Kidney (tissue), 13 donors: ENCODE measurements at regions not wholly inside any gene's neighbourhood (a gene's known extent, or its start where the extent isn't known, plus 50 kb on each side); places are given as distances from the start of the nearest gene placed in this dataset.

Experiments
- DNase-seq, 5 donors: peaks; one replicate each; pipeline ENCODE4 v3.0.0-alpha.2; 2013 to 2020
- FAIRE-seq: peaks from 2 replicates; lab custom pipeline; 2012; peaks lifted over from hg19 to GRCh38; lab: Jason Lieb, UNC
- H3K27ac ChIP-seq, 2 donors: one replicate each; pipeline ENCODE4 v1.7.0; 2013; ENCODE audit warnings: low read depth in 2 of 2, low read length in 2 of 2, inconsistent platforms in 1 of 2
- H3K27me3 ChIP-seq: one replicate; pipeline ENCODE4 v1.7.1; 2013; ENCODE audit warnings: low read length, inconsistent platforms; ENCODE audit not compliant: control insufficient read depth, insufficient read depth
- H3K36me3 ChIP-seq, 3 donors: one replicate each; pipeline versions ENCODE4 v1.7.0 to v1.7.1; 2013; ENCODE audit warnings: low read length in 3 of 3, control low read depth in 1 of 3, inconsistent platforms in 1 of 3; ENCODE audit not compliant: insufficient read depth in 3 of 3, control insufficient read depth in 2 of 3
- H3K4me1 ChIP-seq, 3 donors: one replicate each; pipeline versions ENCODE4 v1.7.0 to v1.7.1; 2013; ENCODE audit warnings: low read length in 3 of 3, inconsistent platforms in 1 of 3, low read depth in 1 of 3; ENCODE audit not compliant: control insufficient read depth in 2 of 3, insufficient read depth in 2 of 3
- H3K4me3 ChIP-seq, 3 donors: one replicate each; pipeline versions ENCODE4 v1.7.0 to v1.8.1; 2013; ENCODE audit warnings: low read length in 3 of 3, control low read depth in 1 of 3, inconsistent platforms in 1 of 3
- H3K9ac ChIP-seq, 3 donors: one replicate each; pipeline versions ENCODE4 v1.7.0 to v1.7.1; 2013; ENCODE audit warnings: low read length in 3 of 3, control low read depth in 1 of 3, inconsistent platforms in 1 of 3
- H3K9me3 ChIP-seq, 3 donors: one replicate each; pipeline versions ENCODE4 v1.7.0 to v1.7.1; 2013; ENCODE audit warnings: low read length in 3 of 3, control low read depth in 1 of 3, inconsistent platforms in 1 of 3; ENCODE audit not compliant: control insufficient read depth in 2 of 3, insufficient read depth in 1 of 3
- intact Hi-C: fragments of 100-400 bp; cut with DNase I; formaldehyde crosslinking; loops from one replicate; pipeline ENCODE4 v1.11.1; 2022
- TF ChIP-seq, protein P1 (sequence below): IDR thresholded peaks from 3 replicates; pipeline ENCODE4 v1.5.1; 2012; ENCODE audit warnings: mild to moderate bottlenecking, moderate library complexity, borderline replicate concordance; ENCODE audit not compliant: insufficient read depth; ENCODE audit errors: extremely low read depth
- donor health status: control.
- donor health status: control.
- donor health status: control.
- donor health status: control.
- donor health status: control.
- donor health status: DM: yes; HTN: yes; CAD: no.
- donor health status: Normal renal cell carcinoma (clear cell type).

DNA sequence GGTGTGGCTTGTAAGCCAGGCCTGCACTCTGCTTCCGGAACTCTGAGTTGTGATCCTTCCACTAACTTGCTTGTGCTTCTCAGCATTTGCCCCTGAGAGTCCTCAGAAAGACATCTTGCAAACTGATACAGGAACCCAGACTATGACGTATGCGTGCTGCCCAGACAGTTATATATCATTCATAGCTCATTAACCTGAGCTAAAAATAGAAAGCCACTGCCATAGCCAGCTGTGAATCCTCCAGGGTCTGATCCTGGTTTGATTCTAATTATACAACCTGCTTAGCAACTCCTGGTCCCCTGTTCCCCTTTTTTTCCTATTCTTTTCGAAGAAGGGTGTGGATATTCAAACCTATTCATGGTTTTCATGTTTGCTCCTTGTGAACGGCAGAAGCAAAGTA lies 63.7 kb downstream of the MARCHF4 start:
- TF ChIP-seq, protein P1, sequence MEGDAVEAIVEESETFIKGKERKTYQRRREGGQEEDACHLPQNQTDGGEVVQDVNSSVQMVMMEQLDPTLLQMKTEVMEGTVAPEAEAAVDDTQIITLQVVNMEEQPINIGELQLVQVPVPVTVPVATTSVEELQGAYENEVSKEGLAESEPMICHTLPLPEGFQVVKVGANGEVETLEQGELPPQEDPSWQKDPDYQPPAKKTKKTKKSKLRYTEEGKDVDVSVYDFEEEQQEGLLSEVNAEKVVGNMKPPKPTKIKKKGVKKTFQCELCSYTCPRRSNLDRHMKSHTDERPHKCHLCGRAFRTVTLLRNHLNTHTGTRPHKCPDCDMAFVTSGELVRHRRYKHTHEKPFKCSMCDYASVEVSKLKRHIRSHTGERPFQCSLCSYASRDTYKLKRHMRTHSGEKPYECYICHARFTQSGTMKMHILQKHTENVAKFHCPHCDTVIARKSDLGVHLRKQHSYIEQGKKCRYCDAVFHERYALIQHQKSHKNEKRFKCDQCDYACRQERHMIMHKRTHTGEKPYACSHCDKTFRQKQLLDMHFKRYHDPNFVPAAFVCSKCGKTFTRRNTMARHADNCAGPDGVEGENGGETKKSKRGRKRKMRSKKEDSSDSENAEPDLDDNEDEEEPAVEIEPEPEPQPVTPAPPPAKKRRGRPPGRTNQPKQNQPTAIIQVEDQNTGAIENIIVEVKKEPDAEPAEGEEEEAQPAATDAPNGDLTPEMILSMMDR, result no peak
- Histone ChIP-seq H3K4me3 (no peak overlapping the region), H3K4me1 (peaks cover 0 to 3% (median 0%) of the 10 kb centered on the region in 3 donors), H3K27me3 (no peaks in the 10 kb centered on the region), H3K9ac (no peak overlapping the region), H3K36me3 (no peaks in the 10 kb centered on the region), H3K9me3 (no peaks in the 10 kb centered on the region), H3K27ac (no peak overlapping the region)
- DNase-seq (peak in 4 of 5 donors; percentile 71 to 96 (median 88)), FAIRE-seq (no peak)
- intact Hi-C loops, result no loop called here

DNA sequence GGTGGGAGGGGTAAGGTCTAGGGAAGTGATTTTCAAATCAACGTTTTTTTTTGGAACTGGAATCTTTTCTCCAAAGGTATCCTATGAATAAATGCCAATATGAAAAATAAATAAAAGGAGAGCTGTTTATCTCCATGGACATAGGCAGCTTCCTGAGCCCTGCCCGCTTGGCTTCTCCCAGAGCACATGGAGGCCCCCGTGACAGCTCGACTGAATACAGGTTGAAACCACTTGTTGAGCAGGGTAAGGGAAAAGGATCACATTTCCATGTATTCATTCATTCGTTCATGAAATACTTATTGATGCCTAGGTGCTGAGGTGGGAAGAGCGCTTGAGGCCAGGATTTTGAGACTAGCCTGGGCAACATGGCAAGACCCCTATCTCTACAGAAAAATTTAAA lies 64.8 kb downstream of the MARCHF4 start:
- DNase-seq, result no peak
- Histone ChIP-seq H3K36me3 (no peaks in the 10 kb centered on the region), H3K4me1 (peaks cover 0 to 3% (median 0%) of the 10 kb centered on the region in 3 donors), H3K4me3 (no peak overlapping the region), H3K27me3 (no peaks in the 10 kb centered on the region), H3K9me3 (no peaks in the 10 kb centered on the region), H3K27ac (no peak overlapping the region), H3K9ac (no peak overlapping the region)
- no peak for FAIRE-seq
- TF ChIP-seq, protein P1, result no peak
- intact Hi-C loops, result no loop called here

DNA sequence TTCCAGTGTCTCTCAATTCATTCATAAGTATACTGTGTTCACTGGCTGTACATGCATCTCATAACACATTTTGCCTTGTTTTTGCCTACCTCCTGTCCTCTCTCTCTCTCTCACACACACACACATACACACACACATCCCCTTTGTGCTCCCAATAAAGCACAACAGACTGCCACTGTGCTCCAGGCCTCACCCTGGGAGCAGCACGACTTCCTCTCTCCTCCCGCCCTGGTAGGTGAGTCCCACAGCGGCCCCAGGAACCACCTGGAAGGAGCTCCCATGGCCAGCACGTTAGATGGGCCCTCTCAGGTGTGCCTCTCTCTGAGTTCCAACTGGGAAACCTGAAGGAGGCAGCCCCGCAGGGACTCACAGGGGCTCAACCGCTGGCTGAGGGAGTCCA lies 65.4 kb downstream of the MARCHF4 start:
- FAIRE-seq (no peak), DNase-seq (no peak)
- no peaks in the 10 kb centered on the region for H3K27me3 ChIP-seq
- intact Hi-C loops, result no loop called here
- H3K9me3 ChIP-seq, result no peaks in the 10 kb centered on the region
- no peak overlapping the region for H3K9ac ChIP-seq
- peaks cover 0 to 3% (median 0%) of the 10 kb centered on the region in 3 donors for H3K4me1 ChIP-seq
- H3K36me3 ChIP-seq, result no peaks in the 10 kb centered on the region
- no peak overlapping the region for H3K27ac ChIP-seq
- TF ChIP-seq, protein P1, result no peak
- H3K4me3 ChIP-seq, result no peak overlapping the region

DNA sequence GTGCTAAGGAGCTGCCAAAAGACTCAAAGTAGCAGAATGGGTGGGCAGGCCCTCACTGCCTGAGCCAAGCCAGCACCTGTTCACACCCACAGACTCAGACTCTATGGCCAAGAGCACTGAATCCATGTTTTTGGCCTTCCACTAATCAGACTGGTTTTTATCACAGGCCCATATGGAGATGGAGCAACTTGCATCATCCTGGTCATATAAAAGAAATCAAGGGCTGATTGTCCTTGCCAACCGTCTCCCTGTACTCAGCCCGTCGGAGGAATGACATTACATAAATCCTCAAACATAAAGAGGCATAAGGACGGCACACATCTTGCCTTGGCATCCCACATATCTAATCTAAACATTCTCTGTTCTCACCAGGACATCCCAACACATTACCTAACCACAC lies 66.7 kb downstream of the MARCHF4 start:
- H3K9me3 ChIP-seq, result no peaks in the 10 kb centered on the region
- FAIRE-seq (no peak), DNase-seq (no peak)
- intact Hi-C loops, result no loop called here
- H3K4me3 ChIP-seq, result no peak overlapping the region
- TF ChIP-seq, protein P1, result no peak
- H3K27ac ChIP-seq, result no peak overlapping the region
- H3K27me3 ChIP-seq, result no peaks in the 10 kb centered on the region
- no peaks in the 10 kb centered on the region for H3K36me3 ChIP-seq
- H3K4me1 ChIP-seq, result peaks cover 0 to 3% (median 0%) of the 10 kb centered on the region in 3 donors
- H3K9ac ChIP-seq, result no peak overlapping the region
